Left lung (tissue), 4 donors: ENCODE measurements at regions not wholly inside any gene's neighbourhood (a gene's known extent, or its start where the extent isn't known, plus 50 kb on each side); places are given as distances from the start of the nearest gene placed in this dataset.

ENCODE experiments used
- ATAC-seq: fragments of 200-7000 bp; cut with Tn5 transposase; one replicate; pipeline ENCODE4 v1.9.1; 2020; ENCODE audit warnings: moderate library complexity
- DNase-seq, 4 donors: peaks; one replicate each; pipeline ENCODE4 v3.0.0-alpha.2; 2013 to 2020
- H3K27ac ChIP-seq, 2 donors: fragments of 200-600 bp; sonication (generic) in 1 of 2; one replicate each; pipeline versions ENCODE4 v1.5.0 to v1.8.0; 2020 to 2021
- H3K27me3 ChIP-seq, 2 donors: fragments of 200-600 bp; sonication (generic) in 1 of 2; one replicate each; pipeline versions ENCODE4 v1.5.0 to v1.8.0; 2020 to 2021
- H3K36me3 ChIP-seq, 2 donors: fragments of 200-600 bp; sonication (generic) in 1 of 2; one replicate each; pipeline versions ENCODE4 v1.5.0 to v1.8.0; 2020 to 2021
- H3K4me1 ChIP-seq, 2 donors: fragments of 200-600 bp; one replicate each; pipeline ENCODE4 v1.8.0; 2021
- H3K4me3 ChIP-seq, 2 donors: fragments of 200-600 bp; sonication (generic) in 1 of 2; one replicate each; pipeline versions ENCODE4 v1.5.0 to v1.8.0; 2020 to 2021; ENCODE audit warnings: mild to moderate bottlenecking in 1 of 2
- H3K9me3 ChIP-seq, 2 donors: fragments of 200-600 bp; sonication (generic) in 1 of 2; one replicate each; pipeline versions ENCODE4 v1.5.0 to v1.8.0; 2020 to 2021
- CTCF ChIP-seq, 2 donors: fragments of 200-600 bp; sonication (generic) in 1 of 2; IDR thresholded peaks; one replicate each; pipeline versions ENCODE4 v1.5.0 to v1.8.0; 2021; ENCODE audit warnings: antibody characterized with exemption in 2 of 2
- intact Hi-C, 2 donors: fragments of 100-400 bp; cut with DNase I; formaldehyde crosslinking; loops; one replicate each; pipeline versions ENCODE4 v1.11.2 to v1.14.2; 2022
- donor health status: DM: no; HTN: yes; CAD: no.
- donor health status: DM: no; HTN: no; CAD: no.

DNA sequence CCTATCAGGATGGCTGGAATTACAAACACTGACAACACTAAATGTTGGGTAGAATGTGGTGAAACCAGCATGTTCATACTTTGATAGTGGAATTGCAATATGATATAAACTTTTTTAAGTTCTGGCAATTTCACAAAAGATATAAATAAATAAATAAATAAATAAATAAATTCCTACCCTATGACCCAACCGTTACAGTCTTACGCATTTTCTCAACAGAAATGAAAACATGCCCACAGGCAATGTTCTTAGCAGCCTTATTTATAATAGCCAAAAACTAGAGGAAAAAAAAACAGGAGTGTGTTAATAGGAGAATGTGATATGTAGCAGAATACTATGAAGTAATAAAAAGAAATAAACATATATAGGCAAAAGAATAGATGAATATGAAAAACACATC lies 318.9 kb downstream of the IPMK start:
- Histone ChIP-seq H3K27ac (no peak overlapping the region), H3K4me1 (no peaks in the 10 kb centered on the region), H3K36me3 (no peaks in the 10 kb centered on the region), H3K27me3 (no peaks in the 10 kb centered on the region), H3K9me3 (no peaks in the 10 kb centered on the region), H3K4me3 (no peak overlapping the region)
- intact Hi-C loops = no loop called here
- DNase-seq (no peak), ATAC-seq (no peak)
- TF ChIP-seq CTCF (IDR thresholded peaks at IDR 0.05) = no peak

DNA sequence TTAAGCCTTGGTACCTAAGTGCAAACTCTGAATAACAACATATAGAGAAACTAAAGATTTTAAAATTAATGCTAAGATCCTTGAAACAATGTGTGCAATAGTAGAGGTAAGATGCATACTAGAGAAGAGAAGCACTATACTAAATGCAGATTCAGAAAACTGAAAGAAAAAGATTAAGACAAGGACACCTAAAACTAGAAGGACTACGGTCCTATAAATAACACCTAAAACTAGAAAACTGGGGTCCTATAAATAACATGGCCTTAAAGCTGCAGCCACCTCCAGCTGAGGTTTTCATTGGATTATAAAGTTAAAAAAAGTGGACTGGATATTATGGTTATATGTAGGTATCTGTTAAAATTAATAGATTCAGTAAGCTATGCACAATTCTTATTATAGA lies 320.9 kb downstream of the IPMK start:
- H3K4me3 ChIP-seq = no peak overlapping the region

GRCh38 chr10:57943701-57944100 lies 324.0 kb downstream of the IPMK start:
- ATAC-seq (no peak), DNase-seq (no peak)
- Histone ChIP-seq H3K4me3 (no peak overlapping the region), H3K4me1 (no peaks in the 10 kb centered on the region), H3K27ac (no peak overlapping the region), H3K9me3 (no peaks in the 10 kb centered on the region), H3K27me3 (no peaks in the 10 kb centered on the region), H3K36me3 (no peaks in the 10 kb centered on the region)
- no peak for TF ChIP-seq CTCF (IDR thresholded peaks at IDR 0.05)
- intact Hi-C loops = no loop called here

More for the DNA sequence above, 320.9 kb downstream of the IPMK start:
- no peak overlapping the region for H3K27ac ChIP-seq
- no peaks in the 10 kb centered on the region for H3K27me3 ChIP-seq
- DNase-seq (no peak), ATAC-seq (no peak)
- H3K9me3 ChIP-seq = no peaks in the 10 kb centered on the region
- no peak for TF ChIP-seq CTCF (IDR thresholded peaks at IDR 0.05)
- H3K4me1 ChIP-seq = no peaks in the 10 kb centered on the region
- intact Hi-C loops = no loop called here
- no peaks in the 10 kb centered on the region for H3K36me3 ChIP-seq

DNA sequence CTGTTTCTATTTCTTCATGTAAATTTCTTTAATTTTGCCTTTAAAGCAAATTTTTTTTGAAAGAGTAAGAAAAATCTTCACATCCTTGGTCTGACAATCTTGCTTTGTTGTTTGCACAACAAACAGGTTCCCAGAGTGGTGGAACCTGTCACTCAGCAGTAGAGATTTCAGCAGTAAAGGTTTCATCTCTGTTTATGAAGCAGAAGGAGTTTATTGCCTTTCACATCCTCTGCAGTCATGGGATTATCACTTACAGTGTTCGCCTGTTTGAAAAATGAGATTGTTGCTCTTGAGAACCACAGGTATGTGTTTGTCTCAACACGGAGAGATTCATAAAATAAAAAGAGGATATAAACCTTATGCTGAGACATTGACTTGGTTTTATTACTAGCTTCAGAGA lies 342.6 kb downstream of the IPMK start:
- ATAC-seq = no peak
- Histone ChIP-seq H3K36me3 (no peaks in the 10 kb centered on the region), H3K9me3 (no peaks in the 10 kb centered on the region), H3K4me1 (no peaks in the 10 kb centered on the region), H3K27ac (no peak overlapping the region), H3K27me3 (no peaks in the 10 kb centered on the region), H3K4me3 (no peak overlapping the region)
- no peak for DNase-seq
- no peak for TF ChIP-seq CTCF (IDR thresholded peaks at IDR 0.05)
- intact Hi-C loops = no loop called here

- intact Hi-C loops = no loop called here
- no peak for ATAC-seq
Measured at GRCh38 chr10:57921140-57921539, 346.6 kb downstream of the IPMK start.

More at GRCh38 chr10:57921140-57921539, 346.6 kb downstream of the IPMK start:
- no peaks in the 10 kb centered on the region for H3K4me1 ChIP-seq
- DNase-seq = no peak
- H3K36me3 ChIP-seq = no peaks in the 10 kb centered on the region
- H3K9me3 ChIP-seq = no peaks in the 10 kb centered on the region
- no peak overlapping the region for H3K4me3 ChIP-seq
- no peaks in the 10 kb centered on the region for H3K27me3 ChIP-seq
- H3K27ac ChIP-seq = no peak overlapping the region
- TF ChIP-seq CTCF (IDR thresholded peaks at IDR 0.05) = no peak
